SK-N-SH treated with all-trans-retinoic acid at 6 μM for 48 hours (cell line): ENCODE measurements at regions not wholly inside any gene's neighbourhood (a gene's known extent, or its start where the extent isn't known, plus 50 kb on each side); places are given as distances from the start of the nearest gene placed in this dataset.

ENCODE experiments used
- ATAC-seq: fragments of 200-7000 bp; cut with Tn5 transposase; 3 replicates; pipeline ENCODE4 v1.9.1; 2020; ENCODE audit warnings: mild to moderate bottlenecking, moderate library complexity
- ARNTL ChIP-seq: fragments of 450-650 bp; formaldehyde crosslinking; IDR thresholded peaks from 2 replicates; pipeline ENCODE4 v1.5.0; 2020; ENCODE audit warnings: low read depth, mild to moderate bottlenecking, moderate library complexity, borderline replicate concordance
- BACH2 ChIP-seq: fragments of 250-450 bp; sonication (Bioruptor Pico); IDR thresholded peaks from 2 replicates; pipeline ENCODE4 v1.9.0; 2021; ENCODE audit warnings: mild to moderate bottlenecking, borderline replicate concordance
- CSDC2 ChIP-seq: fragments of 250-450 bp; sonication (Bioruptor Pico); IDR thresholded peaks from 2 replicates; pipeline ENCODE4 v1.5.0; 2020; ENCODE audit warnings: mild to moderate bottlenecking, moderate library complexity
- ESRRG ChIP-seq: fragments of 250-450 bp; sonication (Bioruptor Pico); IDR thresholded peaks from 2 replicates; pipeline ENCODE4 v1.6.1; 2021; ENCODE audit warnings: mild to moderate bottlenecking
- GLIS3 ChIP-seq: fragments of 250-450 bp; sonication (Bioruptor Pico); IDR thresholded peaks from 2 replicates; pipeline ENCODE4 v1.5.0; 2020; ENCODE audit warnings: mild to moderate bottlenecking, moderate library complexity
- ISL1 ChIP-seq: fragments of 250-450 bp; sonication (Bioruptor Pico); IDR thresholded peaks from 2 replicates; pipeline ENCODE4 v2.1.2; 2022; ENCODE audit warnings: mild to moderate bottlenecking, moderate library complexity
- PPARA ChIP-seq: fragments of 250-450 bp; sonication (Bioruptor Pico); IDR thresholded peaks from 2 replicates; pipeline ENCODE4 v1.5.0; 2020; ENCODE audit warnings: mild to moderate bottlenecking, borderline replicate concordance
- RARB ChIP-seq: fragments of 250-450 bp; sonication (Bioruptor Pico); IDR thresholded peaks from 2 replicates; pipeline ENCODE4 v1.8.0; 2021; ENCODE audit warnings: mild to moderate bottlenecking, moderate library complexity
- TCF4 ChIP-seq: fragments of 250-450 bp; sonication (Bioruptor Pico); IDR thresholded peaks from 2 replicates; pipeline ENCODE4 v1.8.0; 2021; ENCODE audit warnings: mild to moderate bottlenecking, moderate library complexity, borderline replicate concordance
- TOX ChIP-seq: fragments of 250-450 bp; sonication (Bioruptor Pico); IDR thresholded peaks from 2 replicates; pipeline ENCODE4 v1.8.0; 2021; ENCODE audit warnings: mild to moderate bottlenecking, moderate library complexity, borderline replicate concordance
- ZC3H10 ChIP-seq: fragments of 250-450 bp; sonication (Bioruptor Pico); IDR thresholded peaks from 2 replicates; pipeline ENCODE4 v1.5.1; 2021; ENCODE audit warnings: mild to moderate bottlenecking, moderate library complexity
- ZFP3 ChIP-seq: fragments of 250-450 bp; sonication (Bioruptor Pico); IDR thresholded peaks from 2 replicates; pipeline ENCODE4 v1.5.0; 2020; ENCODE audit warnings: mild to moderate bottlenecking, moderate library complexity
- ZFP30 ChIP-seq: fragments of 450-650 bp; formaldehyde crosslinking; IDR thresholded peaks from 2 replicates; pipeline ENCODE4 v1.5.0; 2022; ENCODE audit warnings: mild to moderate bottlenecking, moderate library complexity
- ZNF565 ChIP-seq: fragments of 450-650 bp; formaldehyde crosslinking; conservative IDR thresholded peaks from 2 replicates; pipeline ENCODE4 v1.5.0; 2020; ENCODE audit warnings: low read depth, mild to moderate bottlenecking, moderate library complexity
- ZNF70 ChIP-seq: fragments of 450-650 bp; formaldehyde crosslinking; IDR thresholded peaks from 2 replicates; pipeline ENCODE4 v1.5.0; 2020; ENCODE audit warnings: mild to moderate bottlenecking, moderate library complexity
- ZNF8 ChIP-seq: fragments of 450-650 bp; formaldehyde crosslinking; IDR thresholded peaks from 2 replicates; pipeline ENCODE4 v1.5.0; 2020; ENCODE audit warnings: mild to moderate bottlenecking, moderate library complexity
- TF ChIP-seq, protein P1 (sequence below): fragments of 250-450 bp; sonication (Bioruptor Pico); IDR thresholded peaks from 2 replicates; pipeline ENCODE4 v1.5.0; 2020; ENCODE audit warnings: mild to moderate bottlenecking, moderate library complexity
- TF ChIP-seq, protein P2 (sequence below): fragments of 250-450 bp; sonication (Bioruptor Pico); IDR thresholded peaks from 2 replicates; pipeline ENCODE4 v1.5.1; 2020; ENCODE audit warnings: low read depth, mild to moderate bottlenecking, moderate library complexity
- TF ChIP-seq, protein P3 (sequence below): fragments of 250-450 bp; sonication (Bioruptor Pico); IDR thresholded peaks from 2 replicates; pipeline ENCODE4 v1.8.0; 2021; ENCODE audit warnings: low read depth, mild to moderate bottlenecking, moderate library complexity, borderline replicate concordance

DNA sequence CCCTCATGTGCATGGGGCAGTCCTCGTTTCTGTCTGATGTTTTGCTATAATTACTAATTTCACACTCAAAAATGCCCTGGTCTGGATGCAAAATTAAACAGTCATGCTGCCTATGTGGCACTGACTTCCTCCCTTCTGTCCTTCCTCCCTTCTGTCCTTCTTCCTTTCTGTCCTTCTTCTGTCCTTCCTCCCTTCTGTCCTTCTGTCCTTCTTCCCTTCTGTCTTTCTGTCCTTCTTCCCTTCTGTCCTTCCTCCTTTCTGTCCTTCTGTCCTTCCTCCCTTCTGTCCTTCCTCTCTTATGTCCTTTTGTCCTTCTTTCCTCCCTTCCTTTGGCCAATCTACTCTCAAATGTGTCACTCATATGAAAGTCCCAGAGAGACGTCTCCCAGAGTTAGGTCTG, 93.8 kb downstream of the IRF8 start:
- TF ChIP-seq, protein P1, sequence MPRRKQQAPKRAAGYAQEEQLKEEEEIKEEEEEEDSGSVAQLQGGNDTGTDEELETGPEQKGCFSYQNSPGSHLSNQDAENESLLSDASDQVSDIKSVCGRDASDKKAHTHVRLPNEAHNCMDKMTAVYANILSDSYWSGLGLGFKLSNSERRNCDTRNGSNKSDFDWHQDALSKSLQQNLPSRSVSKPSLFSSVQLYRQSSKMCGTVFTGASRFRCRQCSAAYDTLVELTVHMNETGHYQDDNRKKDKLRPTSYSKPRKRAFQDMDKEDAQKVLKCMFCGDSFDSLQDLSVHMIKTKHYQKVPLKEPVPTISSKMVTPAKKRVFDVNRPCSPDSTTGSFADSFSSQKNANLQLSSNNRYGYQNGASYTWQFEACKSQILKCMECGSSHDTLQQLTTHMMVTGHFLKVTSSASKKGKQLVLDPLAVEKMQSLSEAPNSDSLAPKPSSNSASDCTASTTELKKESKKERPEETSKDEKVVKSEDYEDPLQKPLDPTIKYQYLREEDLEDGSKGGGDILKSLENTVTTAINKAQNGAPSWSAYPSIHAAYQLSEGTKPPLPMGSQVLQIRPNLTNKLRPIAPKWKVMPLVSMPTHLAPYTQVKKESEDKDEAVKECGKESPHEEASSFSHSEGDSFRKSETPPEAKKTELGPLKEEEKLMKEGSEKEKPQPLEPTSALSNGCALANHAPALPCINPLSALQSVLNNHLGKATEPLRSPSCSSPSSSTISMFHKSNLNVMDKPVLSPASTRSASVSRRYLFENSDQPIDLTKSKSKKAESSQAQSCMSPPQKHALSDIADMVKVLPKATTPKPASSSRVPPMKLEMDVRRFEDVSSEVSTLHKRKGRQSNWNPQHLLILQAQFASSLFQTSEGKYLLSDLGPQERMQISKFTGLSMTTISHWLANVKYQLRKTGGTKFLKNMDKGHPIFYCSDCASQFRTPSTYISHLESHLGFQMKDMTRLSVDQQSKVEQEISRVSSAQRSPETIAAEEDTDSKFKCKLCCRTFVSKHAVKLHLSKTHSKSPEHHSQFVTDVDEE (CRISPR knock-in tag) = no peak
- no peak for TF ChIP-seq ZNF8 (CRISPR knock-in tag)
- no peak for TF ChIP-seq CSDC2 (CRISPR knock-in tag)
- TF ChIP-seq ISL1 (CRISPR knock-in tag) = no peak
- no peak for TF ChIP-seq TCF4 (CRISPR knock-in tag)
- no peak for TF ChIP-seq GLIS3 (CRISPR knock-in tag)
- no peak for TF ChIP-seq ARNTL (CRISPR knock-in tag)
- TF ChIP-seq, protein P2, sequence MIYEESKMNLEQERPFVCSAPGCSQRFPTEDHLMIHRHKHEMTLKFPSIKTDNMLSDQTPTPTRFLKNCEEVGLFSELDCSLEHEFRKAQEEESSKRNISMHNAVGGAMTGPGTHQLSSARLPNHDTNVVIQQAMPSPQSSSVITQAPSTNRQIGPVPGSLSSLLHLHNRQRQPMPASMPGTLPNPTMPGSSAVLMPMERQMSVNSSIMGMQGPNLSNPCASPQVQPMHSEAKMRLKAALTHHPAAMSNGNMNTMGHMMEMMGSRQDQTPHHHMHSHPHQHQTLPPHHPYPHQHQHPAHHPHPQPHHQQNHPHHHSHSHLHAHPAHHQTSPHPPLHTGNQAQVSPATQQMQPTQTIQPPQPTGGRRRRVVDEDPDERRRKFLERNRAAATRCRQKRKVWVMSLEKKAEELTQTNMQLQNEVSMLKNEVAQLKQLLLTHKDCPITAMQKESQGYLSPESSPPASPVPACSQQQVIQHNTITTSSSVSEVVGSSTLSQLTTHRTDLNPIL (CRISPR knock-in tag) = no peak
- TF ChIP-seq ZC3H10 (CRISPR knock-in tag) = no peak
- no peak for TF ChIP-seq ZNF70 (CRISPR knock-in tag)
- TF ChIP-seq ZFP3 (CRISPR knock-in tag) = no peak
- TF ChIP-seq TOX = no peak
- no peak for TF ChIP-seq ESRRG
- ATAC-seq = no peak

DNA sequence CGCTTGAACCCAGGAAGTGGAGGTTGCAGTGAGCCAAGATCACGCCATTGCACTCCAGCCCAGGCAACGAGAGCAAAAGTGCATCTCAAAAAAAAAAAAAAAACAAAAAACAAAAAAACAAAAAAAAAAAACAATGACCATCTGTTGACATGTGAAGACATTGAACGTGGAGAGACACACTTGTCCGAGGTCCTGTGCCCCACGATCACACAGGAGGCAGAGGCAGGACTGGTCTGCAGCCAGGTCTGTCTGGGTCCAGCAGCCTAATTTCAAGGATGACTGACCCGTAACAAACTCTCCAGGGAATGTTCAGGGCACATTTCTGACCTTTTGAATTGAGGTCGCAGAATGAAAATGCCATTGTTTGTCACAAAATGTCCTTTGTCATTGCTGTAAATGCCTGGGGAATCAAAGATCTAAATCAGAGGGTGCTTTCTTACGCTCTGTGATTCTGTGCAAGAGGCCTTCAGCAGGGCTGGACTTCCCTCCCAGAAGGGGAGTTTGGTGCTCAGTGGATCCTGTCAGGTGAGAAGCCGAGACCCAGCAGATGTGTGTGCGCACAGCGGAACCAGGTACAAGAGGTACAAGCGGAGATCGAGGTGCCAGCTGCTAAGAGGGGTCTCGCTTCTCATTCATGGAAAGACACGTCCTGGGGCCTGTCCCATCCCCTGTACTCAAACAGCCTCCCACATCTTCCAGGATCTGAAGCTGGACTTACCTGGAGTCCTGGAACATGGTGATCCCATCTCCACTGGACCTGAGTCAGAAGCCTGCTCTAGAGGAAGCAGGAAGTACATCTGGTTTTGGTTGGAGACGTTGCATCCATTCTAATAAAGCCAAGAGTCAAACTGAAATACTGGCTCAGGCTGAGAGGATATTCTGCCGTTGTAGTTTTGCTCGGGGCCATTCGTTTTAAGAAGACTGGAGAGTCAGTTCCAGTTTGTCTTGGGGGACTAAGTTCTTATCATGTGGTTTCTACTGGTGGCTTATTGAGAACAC, 95.8 kb downstream of the IRF8 start:
- TF ChIP-seq TCF4 (CRISPR knock-in tag) (no peak), RARB (CRISPR knock-in tag) (no peak), ZFP3 (CRISPR knock-in tag) (no peak)
- TF ChIP-seq, all 23 proteins: peak for 0
- no peak for ATAC-seq

DNA sequence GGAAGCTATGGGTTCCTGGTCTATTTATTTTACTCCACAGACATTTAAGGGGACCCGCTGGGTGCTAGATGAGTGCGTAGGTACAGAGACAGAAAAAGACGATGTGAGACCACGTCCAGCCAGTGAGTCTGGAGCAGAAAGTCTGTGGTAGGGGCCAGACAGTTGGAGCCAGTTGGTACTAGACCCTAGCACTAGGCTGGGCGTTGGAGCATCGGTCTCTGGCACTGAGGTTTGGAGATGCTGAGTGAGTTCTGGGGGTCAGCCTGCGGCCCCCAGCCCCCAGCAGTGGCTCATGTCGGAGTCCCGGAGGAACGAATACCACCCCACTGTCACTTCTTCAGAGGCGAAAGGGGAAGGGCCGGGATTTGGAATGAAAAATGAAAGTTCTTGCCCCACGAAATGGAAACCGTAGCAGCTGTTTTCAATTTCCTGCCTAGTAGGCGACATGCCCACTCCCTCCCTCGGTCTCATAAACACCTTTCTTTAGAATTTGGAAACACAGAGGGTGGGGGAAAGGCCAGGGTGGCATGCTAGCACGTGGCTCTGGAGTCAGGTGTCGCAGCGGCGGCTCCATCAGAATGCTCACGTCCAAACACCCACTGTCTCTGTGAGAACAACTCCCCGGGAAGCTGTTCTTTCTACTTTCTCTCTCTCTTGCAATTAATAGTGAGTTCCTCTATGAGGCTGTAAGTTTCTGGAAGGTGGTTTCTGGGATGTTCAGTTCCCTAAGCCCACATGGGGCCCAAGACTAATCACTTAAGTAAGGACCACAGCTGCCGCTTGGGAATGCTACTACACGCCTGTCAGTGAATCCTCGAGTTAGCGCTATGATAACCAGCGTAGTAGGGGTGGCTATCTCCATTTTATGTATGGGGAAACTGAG, 96.8 kb downstream of the IRF8 start:
- ATAC-seq = no peak
- TF ChIP-seq, protein P2 (CRISPR knock-in tag) = no peak

DNA sequence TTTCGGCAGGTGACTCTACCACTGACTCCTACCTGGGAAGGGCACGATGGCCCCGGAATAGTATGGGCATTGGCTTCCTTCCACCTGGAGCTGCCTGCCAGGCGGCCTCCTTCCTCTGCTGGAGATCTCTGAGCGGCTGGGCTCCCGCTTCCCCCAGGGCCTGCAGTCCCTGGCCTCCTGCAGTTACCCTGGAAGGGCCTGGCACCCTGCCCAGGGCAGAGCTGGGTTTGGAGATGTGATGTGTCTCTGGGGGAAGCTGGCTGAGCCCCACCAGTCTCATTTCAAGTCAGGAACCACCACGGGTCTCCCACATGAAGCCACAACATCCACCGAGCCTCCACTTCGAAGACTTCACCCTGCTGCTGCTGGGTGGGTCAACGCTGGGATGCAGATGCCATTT, 97.9 kb downstream of the IRF8 start:
- ATAC-seq = no peak
- TF ChIP-seq PPARA (no peak), ZFP3 (CRISPR knock-in tag) (no peak), BACH2 (CRISPR knock-in tag) (no peak), TCF4 (CRISPR knock-in tag) (no peak), ZFP30 (CRISPR knock-in tag) (no peak), ZNF565 (CRISPR knock-in tag) (no peak), ZC3H10 (CRISPR knock-in tag) (no peak), ZNF70 (CRISPR knock-in tag) (no peak), ESRRG (no peak), ZNF8 (CRISPR knock-in tag) (no peak)
- TF ChIP-seq, protein P1 (CRISPR knock-in tag) = no peak
- TF ChIP-seq, protein P3, sequence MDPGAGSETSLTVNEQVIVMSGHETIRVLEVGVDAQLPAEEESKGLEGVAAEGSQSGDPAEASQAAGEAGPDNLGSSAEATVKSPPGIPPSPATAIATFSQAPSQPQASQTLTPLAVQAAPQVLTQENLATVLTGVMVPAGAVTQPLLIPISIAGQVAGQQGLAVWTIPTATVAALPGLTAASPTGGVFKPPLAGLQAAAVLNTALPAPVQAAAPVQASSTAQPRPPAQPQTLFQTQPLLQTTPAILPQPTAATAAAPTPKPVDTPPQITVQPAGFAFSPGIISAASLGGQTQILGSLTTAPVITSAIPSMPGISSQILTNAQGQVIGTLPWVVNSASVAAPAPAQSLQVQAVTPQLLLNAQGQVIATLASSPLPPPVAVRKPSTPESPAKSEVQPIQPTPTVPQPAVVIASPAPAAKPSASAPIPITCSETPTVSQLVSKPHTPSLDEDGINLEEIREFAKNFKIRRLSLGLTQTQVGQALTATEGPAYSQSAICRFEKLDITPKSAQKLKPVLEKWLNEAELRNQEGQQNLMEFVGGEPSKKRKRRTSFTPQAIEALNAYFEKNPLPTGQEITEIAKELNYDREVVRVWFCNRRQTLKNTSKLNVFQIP (CRISPR knock-in tag) = no peak
